ENCODE measurements at regions not wholly inside any gene's neighbourhood (a gene's known extent, or its start where the extent isn't known, plus 50 kb on each side); places are given as distances from the start of the nearest gene placed in this dataset.

DNA sequence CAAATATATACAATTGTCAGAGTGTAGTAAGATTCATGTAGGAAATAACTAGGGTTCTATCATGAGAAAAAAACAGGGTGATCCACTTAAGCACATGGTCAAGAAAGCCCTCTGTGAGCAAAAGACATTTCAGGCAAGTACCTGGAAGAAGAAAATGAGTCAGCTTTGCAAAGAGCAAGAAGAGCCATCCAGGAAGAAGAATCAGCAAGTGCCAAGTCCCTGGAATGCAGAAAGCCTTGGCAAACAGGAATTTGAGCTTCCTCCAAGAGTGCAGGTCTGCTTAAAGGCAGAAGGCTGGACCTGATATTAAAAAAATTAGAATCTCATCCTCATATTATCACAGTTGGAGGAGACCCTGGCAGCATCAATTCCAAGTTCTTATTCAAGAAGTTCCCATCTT is 188.5 kb upstream of the CELF4 start:
- DNase-seq (no peak), FAIRE-seq (no peak)
- TF ChIP-seq, protein P1, sequence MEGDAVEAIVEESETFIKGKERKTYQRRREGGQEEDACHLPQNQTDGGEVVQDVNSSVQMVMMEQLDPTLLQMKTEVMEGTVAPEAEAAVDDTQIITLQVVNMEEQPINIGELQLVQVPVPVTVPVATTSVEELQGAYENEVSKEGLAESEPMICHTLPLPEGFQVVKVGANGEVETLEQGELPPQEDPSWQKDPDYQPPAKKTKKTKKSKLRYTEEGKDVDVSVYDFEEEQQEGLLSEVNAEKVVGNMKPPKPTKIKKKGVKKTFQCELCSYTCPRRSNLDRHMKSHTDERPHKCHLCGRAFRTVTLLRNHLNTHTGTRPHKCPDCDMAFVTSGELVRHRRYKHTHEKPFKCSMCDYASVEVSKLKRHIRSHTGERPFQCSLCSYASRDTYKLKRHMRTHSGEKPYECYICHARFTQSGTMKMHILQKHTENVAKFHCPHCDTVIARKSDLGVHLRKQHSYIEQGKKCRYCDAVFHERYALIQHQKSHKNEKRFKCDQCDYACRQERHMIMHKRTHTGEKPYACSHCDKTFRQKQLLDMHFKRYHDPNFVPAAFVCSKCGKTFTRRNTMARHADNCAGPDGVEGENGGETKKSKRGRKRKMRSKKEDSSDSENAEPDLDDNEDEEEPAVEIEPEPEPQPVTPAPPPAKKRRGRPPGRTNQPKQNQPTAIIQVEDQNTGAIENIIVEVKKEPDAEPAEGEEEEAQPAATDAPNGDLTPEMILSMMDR (IDR thresholded peaks at IDR 0.05; ENCODE audit: borderline replicate concordance, extremely low read depth, insufficient read depth): no peak
- H3K4me3 ChIP-seq (ENCODE audit: low read length in 3 of 3): no peak overlapping the region
- no peak overlapping the region for H3K27ac ChIP-seq (ENCODE audit: low read depth in 2 of 2, low read length in 2 of 2)
- H3K4me1 ChIP-seq (ENCODE audit: control insufficient read depth in 2 of 3, insufficient read depth in 2 of 3, low read depth in 1 of 3, low read length in 3 of 3): no peaks in the 10 kb centered on the region
- intact Hi-C loops (cut with DNase I): no loop called here
- H3K9ac ChIP-seq (ENCODE audit: low read length in 3 of 3): no peak overlapping the region
- no peaks in the 10 kb centered on the region for H3K36me3 ChIP-seq (ENCODE audit: control insufficient read depth in 2 of 3, insufficient read depth in 3 of 3, low read length in 3 of 3)
- H3K9me3 ChIP-seq (ENCODE audit: control insufficient read depth in 2 of 3, insufficient read depth in 1 of 3, low read length in 3 of 3): no peaks in the 10 kb centered on the region
- no peaks in the 10 kb centered on the region for H3K27me3 ChIP-seq (ENCODE audit: control insufficient read depth, insufficient read depth, low read length)

- TF ChIP-seq, protein P1 (IDR thresholded peaks at IDR 0.05; ENCODE audit: borderline replicate concordance, extremely low read depth, insufficient read depth): no peak
- Histone ChIP-seq H3K27me3 (ENCODE audit: control insufficient read depth, insufficient read depth, low read length) (no peaks in the 10 kb centered on the region), H3K4me3 (ENCODE audit: low read length in 3 of 3) (no peak overlapping the region), H3K9me3 (ENCODE audit: control insufficient read depth in 2 of 3, insufficient read depth in 1 of 3, low read length in 3 of 3) (no peaks in the 10 kb centered on the region), H3K4me1 (ENCODE audit: control insufficient read depth in 2 of 3, insufficient read depth in 2 of 3, low read depth in 1 of 3, low read length in 3 of 3) (no peaks in the 10 kb centered on the region), H3K36me3 (ENCODE audit: control insufficient read depth in 2 of 3, insufficient read depth in 3 of 3, low read length in 3 of 3) (no peaks in the 10 kb centered on the region), H3K27ac (ENCODE audit: low read depth in 2 of 2, low read length in 2 of 2) (no peak overlapping the region), H3K9ac (ENCODE audit: low read length in 3 of 3) (no peak overlapping the region)
- intact Hi-C loops (cut with DNase I): no loop called here
- DNase-seq (no peak), FAIRE-seq (no peak)
Observed at GRCh38 chr18:37742436-37742835, 176.8 kb upstream of the CELF4 start.

DNA sequence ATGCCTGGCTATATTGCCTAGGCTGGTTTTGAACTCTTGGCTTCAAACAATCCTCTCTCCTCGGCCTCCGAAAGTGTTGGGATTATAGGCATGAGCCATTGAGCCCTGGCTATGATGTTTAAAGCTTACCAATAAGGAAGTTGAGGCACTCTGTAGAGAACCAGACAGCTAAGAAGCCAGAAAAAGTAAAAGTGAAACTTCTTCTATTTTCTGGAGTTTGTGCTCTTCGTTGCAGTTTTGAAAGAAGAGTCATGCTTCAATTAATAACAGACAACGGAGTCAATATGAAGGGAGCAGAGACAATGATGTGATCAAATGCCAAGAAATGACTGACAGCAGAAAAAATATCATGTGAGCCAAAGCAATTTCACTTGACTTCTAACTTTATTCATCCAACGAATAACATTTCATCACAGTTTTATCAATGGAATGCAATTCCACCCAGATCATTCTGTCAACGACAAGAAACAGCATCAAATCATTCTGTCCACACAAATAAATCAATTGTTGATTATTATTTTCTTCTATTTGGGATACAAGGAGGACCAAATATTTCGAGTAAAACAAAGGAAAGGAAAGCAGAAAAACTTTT is 175.5 kb upstream of the CELF4 start:
- intact Hi-C loops (cut with DNase I): no loop called here
- no peak overlapping the region for H3K27ac ChIP-seq (ENCODE audit: low read depth in 2 of 2, low read length in 2 of 2)

More for the DNA sequence above, 175.5 kb upstream of the CELF4 start:
- no peak overlapping the region for H3K4me3 ChIP-seq (ENCODE audit: low read length in 3 of 3)
- no peaks in the 10 kb centered on the region for H3K36me3 ChIP-seq (ENCODE audit: control insufficient read depth in 2 of 3, insufficient read depth in 3 of 3, low read length in 3 of 3)
- no peak for DNase-seq
- TF ChIP-seq, protein P1 (IDR thresholded peaks at IDR 0.05; ENCODE audit: borderline replicate concordance, extremely low read depth, insufficient read depth): no peak
- H3K9me3 ChIP-seq (ENCODE audit: control insufficient read depth in 2 of 3, insufficient read depth in 1 of 3, low read length in 3 of 3): no peaks in the 10 kb centered on the region
- H3K27me3 ChIP-seq (ENCODE audit: control insufficient read depth, insufficient read depth, low read length): no peaks in the 10 kb centered on the region
- H3K9ac ChIP-seq (ENCODE audit: low read length in 3 of 3): no peak overlapping the region
- no peak for FAIRE-seq
- no peaks in the 10 kb centered on the region for H3K4me1 ChIP-seq (ENCODE audit: control insufficient read depth in 2 of 3, insufficient read depth in 2 of 3, low read depth in 1 of 3, low read length in 3 of 3)
